ENCODE measurements at regions not wholly inside any gene's neighbourhood (a gene's known extent, or its start where the extent isn't known, plus 50 kb on each side); places are given as distances from the start of the nearest gene placed in this dataset.
"Not testable (repeated sequence)": the region's sequence is repeated elsewhere in the genome, so short reads cannot be mapped to it uniquely, and the experiment has no call there.

DNA sequence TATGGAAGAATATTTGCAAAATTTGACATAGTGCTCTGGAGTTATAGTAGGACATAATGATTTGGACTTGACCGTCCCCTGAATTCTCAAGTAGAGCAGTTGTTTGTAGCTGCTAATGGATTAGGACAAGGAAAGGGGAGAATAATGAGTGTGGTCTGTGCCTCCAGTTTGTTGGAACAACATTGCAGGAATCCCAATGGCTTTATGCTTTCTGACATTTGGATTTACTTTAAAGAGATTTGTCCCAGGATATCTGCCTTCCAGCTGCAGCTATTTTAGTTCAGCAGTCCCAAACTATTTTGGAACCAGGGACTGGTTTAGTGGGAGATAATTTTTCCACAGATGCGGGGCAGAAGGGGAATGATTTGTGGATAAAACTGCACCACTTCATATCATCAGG is 648.2 kb downstream of the SLCO4C1 start:
- DNase-seq (ENCODE audit: low read depth), result no peak

DNA sequence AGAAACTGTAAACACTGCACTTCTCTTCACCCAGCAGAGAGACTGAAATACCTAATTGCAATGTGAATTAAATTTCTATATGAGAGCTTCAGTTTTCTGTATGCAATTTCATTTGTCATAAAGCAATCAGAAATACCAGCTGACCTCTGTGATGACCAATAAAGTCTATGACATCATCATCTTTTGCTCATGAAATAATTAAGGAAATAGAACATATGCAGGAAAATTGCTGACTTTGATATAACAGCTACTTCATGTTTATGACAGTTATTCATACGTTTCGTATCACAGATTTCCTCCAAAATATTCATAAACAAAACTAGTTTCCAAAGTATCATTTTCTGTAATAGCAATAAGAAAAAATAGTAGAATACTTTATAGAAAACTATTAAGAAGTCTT is 652.3 kb downstream of the SLCO4C1 start:
- no peak for DNase-seq (ENCODE audit: low read depth)

DNA sequence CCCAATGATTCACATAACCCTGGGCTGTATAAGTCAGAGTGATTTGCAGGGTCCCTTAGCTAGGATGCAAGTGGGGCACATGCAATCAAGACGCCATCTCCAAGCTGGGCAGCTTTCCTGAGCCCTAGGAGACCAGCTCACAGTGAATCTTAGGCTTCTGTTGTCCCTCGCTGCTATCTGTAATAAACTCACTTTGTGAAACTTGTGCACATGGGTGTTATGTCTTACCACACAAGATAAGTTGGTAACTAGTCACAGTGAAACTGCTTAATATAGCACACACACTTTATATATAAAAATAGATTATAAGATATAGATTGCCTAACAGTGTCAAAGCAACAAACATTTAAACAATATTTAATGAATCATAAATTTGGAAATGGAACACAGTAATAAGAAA is 658.5 kb downstream of the SLCO4C1 start:
- no peak for DNase-seq (ENCODE audit: low read depth)

DNA sequence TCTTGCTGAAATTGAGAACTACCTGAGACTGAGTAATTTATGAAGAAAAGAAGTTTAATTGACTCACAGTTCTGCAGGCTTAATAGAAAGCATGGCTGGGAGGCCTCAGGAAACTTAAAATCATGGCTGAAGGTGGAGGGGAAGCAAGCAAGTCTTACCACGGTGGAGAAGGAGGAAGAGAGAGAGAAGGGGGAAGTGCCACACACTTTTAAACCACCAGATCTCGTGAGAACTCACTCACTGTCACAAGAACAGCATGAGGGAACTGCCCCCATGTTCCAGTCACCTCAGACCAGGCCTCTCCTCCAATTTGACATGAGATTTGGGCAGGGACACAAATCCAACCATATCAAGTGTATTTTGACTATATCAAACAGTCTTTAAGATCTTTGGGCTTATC is 668.3 kb downstream of the SLCO4C1 start:
- DNase-seq (ENCODE audit: low read depth), result not testable (repeated sequence)

DNA sequence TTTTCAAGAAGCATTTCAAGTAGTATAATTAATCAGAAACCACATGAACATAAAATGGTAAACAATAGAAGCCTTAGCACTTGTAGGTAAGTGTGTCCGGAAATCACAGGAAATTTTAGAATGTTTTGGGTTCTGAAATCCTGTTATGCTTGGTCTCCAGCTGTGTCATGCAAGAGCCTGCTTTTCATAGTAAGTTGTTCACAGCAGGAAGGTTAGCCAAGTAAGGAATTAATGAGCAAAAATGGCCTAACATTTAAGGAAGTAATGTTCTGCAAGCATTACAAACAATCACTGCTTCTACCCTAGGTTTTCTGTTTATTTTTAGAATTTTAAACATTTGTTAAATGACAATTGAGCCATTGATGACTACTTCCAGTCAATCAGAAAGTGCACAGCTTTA is 669.5 kb downstream of the SLCO4C1 start:
- DNase-seq (ENCODE audit: low read depth), result no peak

- no peak for DNase-seq (ENCODE audit: low read depth)
Measured at GRCh38 chr5:101611039-101611438, 685.0 kb downstream of the SLCO4C1 start.

GRCh38 chr5:101608322-101608721 is 687.8 kb downstream of the SLCO4C1 start:
- no peak for DNase-seq (ENCODE audit: low read depth)

GRCh38 chr5:101605700-101606099 is 690.4 kb downstream of the SLCO4C1 start:
- no peak for DNase-seq (ENCODE audit: low read depth)

GRCh38 chr5:101600614-101601013 is 695.5 kb downstream of the SLCO4C1 start:
- no peak for DNase-seq (ENCODE audit: low read depth)

GRCh38 chr5:101590384-101590783 is 687.3 kb upstream of the ST8SIA4 start:
- DNase-seq (ENCODE audit: low read depth), result no peak

GRCh38 chr5:101585366-101585765 is 682.3 kb upstream of the ST8SIA4 start:
- DNase-seq (ENCODE audit: low read depth), result no peak

- DNase-seq (ENCODE audit: low read depth), result no peak
Measured at GRCh38 chr5:101580591-101580990, 677.5 kb upstream of the ST8SIA4 start.

- no peak for DNase-seq (ENCODE audit: low read depth)
Measured at GRCh38 chr5:101574017-101574416, 670.9 kb upstream of the ST8SIA4 start.

DNA sequence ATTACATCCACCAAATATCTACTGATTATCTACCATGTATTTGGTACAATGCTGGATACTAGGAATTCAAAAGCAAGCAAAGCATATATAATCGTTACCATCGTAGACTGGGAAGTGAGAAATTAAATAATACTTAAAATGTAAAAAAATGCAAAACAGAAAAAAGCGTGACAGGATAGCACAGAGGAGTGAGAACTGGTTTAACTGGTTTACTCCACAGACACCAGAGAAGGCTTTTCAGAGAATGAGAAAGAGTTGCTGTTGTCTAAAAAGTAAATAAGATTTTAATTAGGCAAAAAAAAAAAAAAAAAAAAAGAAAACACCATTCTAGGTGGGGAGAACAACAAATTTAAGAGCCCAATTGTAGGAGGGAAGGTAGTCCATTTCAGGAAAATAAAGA is 657.9 kb upstream of the ST8SIA4 start:
- DNase-seq (ENCODE audit: low read depth), result no peak

- no peak for DNase-seq (ENCODE audit: low read depth)
Measured at GRCh38 chr5:101543780-101544179, 640.7 kb upstream of the ST8SIA4 start.

DNA sequence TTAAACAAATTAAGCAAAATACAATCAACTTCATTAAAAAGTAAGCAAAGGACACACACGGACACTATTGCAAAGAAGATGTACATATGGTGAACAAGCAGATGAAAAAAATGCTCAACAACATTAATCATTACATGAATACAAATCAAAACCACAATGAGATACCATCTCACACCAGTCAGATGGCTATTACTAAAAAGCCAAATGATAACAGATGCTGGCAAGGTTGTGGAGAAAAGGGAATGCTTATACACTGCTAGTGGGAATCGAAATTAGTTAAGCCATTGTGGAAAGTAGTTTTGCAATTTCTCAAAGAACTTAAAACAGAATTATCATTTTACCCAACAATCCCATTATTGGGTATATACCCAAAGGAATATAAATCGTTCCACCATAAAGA is 636.2 kb upstream of the ST8SIA4 start:
- no peak for DNase-seq (ENCODE audit: low read depth)

DNA sequence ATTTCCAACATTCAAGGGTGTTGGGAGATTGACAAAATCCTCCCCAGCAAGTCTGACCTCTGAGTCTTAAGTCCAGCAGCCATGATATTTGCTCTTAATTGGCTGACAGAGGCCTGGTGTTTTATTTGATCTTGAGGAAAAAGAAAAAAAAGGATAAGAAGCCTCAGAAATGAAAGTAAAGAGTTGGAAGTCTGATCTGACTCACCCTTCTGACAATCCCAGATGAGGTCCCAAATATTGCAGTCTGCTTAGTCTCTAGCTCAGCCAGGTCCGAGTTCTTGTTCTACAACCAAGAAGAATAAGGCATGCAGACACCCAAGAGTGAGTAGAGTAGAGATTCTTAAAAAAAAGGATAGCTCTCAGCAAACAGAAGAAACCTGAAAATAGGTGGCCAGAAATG is 632.5 kb upstream of the ST8SIA4 start:
- no peak for DNase-seq (ENCODE audit: low read depth)

DNA sequence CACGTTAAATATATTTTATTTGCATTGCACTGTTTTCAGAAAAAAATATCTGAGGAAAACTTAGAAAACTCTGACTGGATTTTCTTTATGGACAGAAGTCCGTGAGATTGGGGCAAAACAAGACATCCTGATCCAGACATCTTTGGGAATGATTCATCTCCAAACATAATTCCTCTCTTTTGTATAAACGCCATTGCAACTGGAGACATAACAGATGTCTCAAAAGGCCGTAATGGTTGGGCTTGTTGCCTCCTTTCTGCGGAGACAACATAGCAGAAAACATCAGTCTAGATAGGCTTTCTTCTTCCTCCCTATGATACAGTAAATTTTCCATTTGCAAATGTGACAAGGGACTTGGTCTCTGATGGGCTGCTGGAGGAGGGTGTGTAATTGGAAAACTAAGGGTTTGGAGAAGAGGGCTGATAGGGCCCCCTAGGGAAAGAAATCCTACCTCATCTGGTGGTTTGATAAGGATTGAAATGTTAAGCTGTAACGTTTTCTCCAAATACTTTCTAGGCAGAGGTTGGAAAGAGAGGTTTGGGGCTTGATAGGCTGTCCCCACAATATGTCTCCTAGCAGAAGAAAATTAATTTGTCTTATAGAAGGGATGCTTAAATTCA is 631.5 kb upstream of the ST8SIA4 start:
- no peak for DNase-seq (ENCODE audit: low read depth)

GRCh38 chr5:101532430-101532829 is 629.3 kb upstream of the ST8SIA4 start:
- DNase-seq (ENCODE audit: low read depth), result no peak

DNA sequence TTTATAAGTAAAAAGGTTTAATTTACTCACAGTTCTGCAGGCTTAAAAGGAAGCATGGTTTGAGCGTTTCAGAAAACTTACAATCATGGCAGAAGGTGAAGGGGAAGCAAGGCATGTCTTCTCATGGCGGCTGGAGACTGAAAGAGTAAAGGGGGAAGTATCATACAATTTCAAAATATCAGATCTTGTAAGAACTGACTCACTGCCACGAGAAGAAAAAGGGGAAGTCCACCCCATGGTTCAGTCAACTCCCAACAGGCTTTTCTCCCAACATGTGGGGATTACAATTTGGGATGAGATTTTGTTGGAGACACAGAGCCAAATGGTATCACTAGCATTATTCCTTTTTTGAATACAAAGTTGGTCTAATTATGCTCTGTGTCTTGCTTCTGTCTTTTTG is 627.9 kb upstream of the ST8SIA4 start:
- DNase-seq (ENCODE audit: low read depth), result no peak

GRCh38 chr5:101529094-101529493 is 626.0 kb upstream of the ST8SIA4 start:
- not testable (repeated sequence) for DNase-seq (ENCODE audit: low read depth)

GRCh38 chr5:101520417-101520816 is 617.3 kb upstream of the ST8SIA4 start:
- DNase-seq (ENCODE audit: low read depth), result no peak

- DNase-seq (ENCODE audit: low read depth), result no peak
Measured at GRCh38 chr5:101517795-101518194, 614.7 kb upstream of the ST8SIA4 start.

GRCh38 chr5:101515721-101516120 is 612.6 kb upstream of the ST8SIA4 start:
- DNase-seq (ENCODE audit: low read depth), result no peak

All from activated T-cell treated with anti-CD3 and anti-CD28 coated beads for 1 hour (primary cell).